Omental fat pad (tissue), 3 donors: ENCODE measurements at regions not wholly inside any gene's neighbourhood (a gene's known extent, or its start where the extent isn't known, plus 50 kb on each side); places are given as distances from the start of the nearest gene placed in this dataset. TPM values are rescaled to one million over a fixed set of nuclear protein-coding genes. Genes with fewer than 3 reads are reported as not detected.

Source experiments
- ATAC-seq: fragments of 150-250 bp; one replicate; pipeline ENCODE4 v1.9.1; 2016; ENCODE audit warnings: mild to moderate bottlenecking, moderate library complexity; ENCODE audit not compliant: low FRiP score
- DNase-seq: peaks from one replicate; pipeline ENCODE4 v3.0.0-alpha.2; 2019; ENCODE audit warnings: low spot score
- small RNA-seq: library from RNA; depleted of rRNA; stranded (forward); fragments of <200 nt; gene quantifications from one replicate; pipeline ENCODE3, GENCODE V24; 2016
- TF ChIP-seq, protein P1 (sequence below), 3 donors: fragments of 450-650 bp; IDR thresholded peaks; one replicate each; pipeline ENCODE4 v1.5.1; 2016 to 2017; ENCODE audit warnings: antibody characterized with exemption in 3 of 3, mild to moderate bottlenecking in 3 of 3, moderate library complexity in 2 of 3

DNA sequence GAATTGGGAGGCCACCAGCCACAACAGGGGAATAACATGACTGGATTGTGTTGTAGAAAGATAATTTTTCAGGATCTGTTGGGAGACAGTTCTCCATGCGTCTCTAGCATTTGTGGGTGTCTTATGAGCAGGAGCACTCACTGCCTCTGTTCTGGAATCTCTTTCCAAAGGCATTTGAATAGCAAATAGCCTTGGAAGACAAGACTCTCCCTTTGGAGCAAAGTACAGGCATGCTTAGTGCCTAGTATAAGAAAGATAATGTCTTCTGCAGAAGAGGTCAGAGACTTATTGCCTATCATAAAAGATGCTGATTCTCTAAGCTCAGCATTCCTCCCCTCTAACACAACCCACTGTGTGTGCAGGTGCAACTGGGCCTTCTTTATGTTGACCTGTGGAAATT lies 58.3 kb downstream of the VCPKMT start:
- no peak for ATAC-seq
- TF ChIP-seq, protein P1, sequence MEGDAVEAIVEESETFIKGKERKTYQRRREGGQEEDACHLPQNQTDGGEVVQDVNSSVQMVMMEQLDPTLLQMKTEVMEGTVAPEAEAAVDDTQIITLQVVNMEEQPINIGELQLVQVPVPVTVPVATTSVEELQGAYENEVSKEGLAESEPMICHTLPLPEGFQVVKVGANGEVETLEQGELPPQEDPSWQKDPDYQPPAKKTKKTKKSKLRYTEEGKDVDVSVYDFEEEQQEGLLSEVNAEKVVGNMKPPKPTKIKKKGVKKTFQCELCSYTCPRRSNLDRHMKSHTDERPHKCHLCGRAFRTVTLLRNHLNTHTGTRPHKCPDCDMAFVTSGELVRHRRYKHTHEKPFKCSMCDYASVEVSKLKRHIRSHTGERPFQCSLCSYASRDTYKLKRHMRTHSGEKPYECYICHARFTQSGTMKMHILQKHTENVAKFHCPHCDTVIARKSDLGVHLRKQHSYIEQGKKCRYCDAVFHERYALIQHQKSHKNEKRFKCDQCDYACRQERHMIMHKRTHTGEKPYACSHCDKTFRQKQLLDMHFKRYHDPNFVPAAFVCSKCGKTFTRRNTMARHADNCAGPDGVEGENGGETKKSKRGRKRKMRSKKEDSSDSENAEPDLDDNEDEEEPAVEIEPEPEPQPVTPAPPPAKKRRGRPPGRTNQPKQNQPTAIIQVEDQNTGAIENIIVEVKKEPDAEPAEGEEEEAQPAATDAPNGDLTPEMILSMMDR (IDR thresholded peaks at IDR 0.05) = no peak
- DNase-seq = no peak

Small RNA genes lying in the stretch of these regions (small RNA-seq; reads per million reads assigned to genes)
- not detected for gene MIR6076
